ENCODE measurements at regions not wholly inside any gene's neighbourhood (a gene's known extent, or its start where the extent isn't known, plus 50 kb on each side); places are given as distances from the start of the nearest gene placed in this dataset.
"Not testable (repeated sequence)": the region's sequence is repeated elsewhere in the genome, so short reads cannot be mapped to it uniquely, and the experiment has no call there.

GRCh38 chr5:106874531-106874930, 796.2 kb downstream of the EFNA5 start:
- DNase-seq: no peak

- DNase-seq: no peak
Measured at GRCh38 chr5:106873568-106873967, 797.2 kb downstream of the EFNA5 start.

- DNase-seq: no peak
Measured at GRCh38 chr5:106865279-106865678, 805.5 kb downstream of the EFNA5 start.

GRCh38 chr5:106862450-106863193, 808.1 kb downstream of the EFNA5 start:
- peak; percentile 79 for DNase-seq

- no peak for DNase-seq
Measured at GRCh38 chr5:106860398-106861044, 810.2 kb downstream of the EFNA5 start.

- DNase-seq: no peak
Measured at GRCh38 chr5:106858616-106859015, 812.1 kb downstream of the EFNA5 start.

- no peak for DNase-seq
Measured at GRCh38 chr5:106854922-106855321, 815.8 kb downstream of the EFNA5 start.

- DNase-seq: no peak
Measured at GRCh38 chr5:106854105-106854687, 816.5 kb downstream of the EFNA5 start.

- no peak for DNase-seq
Measured at GRCh38 chr5:106853266-106853665, 817.5 kb downstream of the EFNA5 start.

GRCh38 chr5:106849266-106849665, 821.5 kb downstream of the EFNA5 start:
- DNase-seq: no peak

GRCh38 chr5:106843812-106844416, 826.8 kb downstream of the EFNA5 start:
- no peak for DNase-seq

GRCh38 chr5:106833517-106833916, 837.2 kb downstream of the EFNA5 start:
- DNase-seq: no peak

GRCh38 chr5:106827061-106827460, 843.7 kb downstream of the EFNA5 start:
- no peak for DNase-seq

GRCh38 chr5:106825374-106825773, 845.4 kb downstream of the EFNA5 start:
- DNase-seq: no peak

GRCh38 chr5:106822851-106823250, 847.9 kb downstream of the EFNA5 start:
- DNase-seq: no peak

- DNase-seq: no peak
Measured at GRCh38 chr5:106818552-106818951, 852.2 kb downstream of the EFNA5 start.

GRCh38 chr5:106814961-106815360, 855.8 kb downstream of the EFNA5 start:
- no peak for DNase-seq

- no peak for DNase-seq
Measured at GRCh38 chr5:106801554-106801953, 869.2 kb downstream of the EFNA5 start.

GRCh38 chr5:106797996-106798395, 872.7 kb downstream of the EFNA5 start:
- no peak for DNase-seq

GRCh38 chr5:106796081-106796480, 874.7 kb downstream of the EFNA5 start:
- no peak for DNase-seq

- DNase-seq: no peak
Measured at GRCh38 chr5:106784846-106785245, 885.9 kb downstream of the EFNA5 start.

- DNase-seq: peak; percentile 55
Measured at GRCh38 chr5:106780355-106780754, 890.4 kb downstream of the EFNA5 start.

GRCh38 chr5:106776515-106776914, 894.2 kb downstream of the EFNA5 start:
- not testable (repeated sequence) for DNase-seq

- no peak for DNase-seq
Measured at GRCh38 chr5:106768392-106768791, 902.3 kb downstream of the EFNA5 start.

Data from islet precursor cell (in vitro differentiated cells).